22Rv1 (cell line): ENCODE measurements at regions not wholly inside any gene's neighbourhood (a gene's known extent, or its start where the extent isn't known, plus 50 kb on each side); places are given as distances from the start of the nearest gene placed in this dataset.

Experiments
- CTCF ChIP-seq: fragments of 450-650 bp; IDR thresholded peaks from 2 replicates; pipeline ENCODE4 v1.5.1; 2017; ENCODE audit warnings: mild to moderate bottlenecking
- ZFX ChIP-seq: fragments of 450-650 bp; IDR thresholded peaks from 2 replicates; pipeline ENCODE4 v1.6.1; 2017; ENCODE audit warnings: antibody characterized with exemption, borderline replicate concordance

GRCh38 chr4:147057611-147058190, 112.0 kb upstream of the TTC29 start:
- TF ChIP-seq CTCF (no peak), ZFX (no peak)
